IPS-18c (cell line): ENCODE measurements at regions not wholly inside any gene's neighbourhood (a gene's known extent, or its start where the extent isn't known, plus 50 kb on each side); places are given as distances from the start of the nearest gene placed in this dataset.

ENCODE experiments used
- H3K4me3 ChIP-seq: 2 replicates; pipeline ENCODE4 v1.7.0; 2013; ENCODE audit warnings: low read depth, mild to moderate bottlenecking, low read length, moderate library complexity; ENCODE audit not compliant: insufficient read depth
- H3K9me3 ChIP-seq: one replicate; pipeline ENCODE4 v1.6.1; 2013; ENCODE audit warnings: mild to moderate bottlenecking, low read length, moderate library complexity; ENCODE audit not compliant: control insufficient read depth, insufficient read depth

DNA sequence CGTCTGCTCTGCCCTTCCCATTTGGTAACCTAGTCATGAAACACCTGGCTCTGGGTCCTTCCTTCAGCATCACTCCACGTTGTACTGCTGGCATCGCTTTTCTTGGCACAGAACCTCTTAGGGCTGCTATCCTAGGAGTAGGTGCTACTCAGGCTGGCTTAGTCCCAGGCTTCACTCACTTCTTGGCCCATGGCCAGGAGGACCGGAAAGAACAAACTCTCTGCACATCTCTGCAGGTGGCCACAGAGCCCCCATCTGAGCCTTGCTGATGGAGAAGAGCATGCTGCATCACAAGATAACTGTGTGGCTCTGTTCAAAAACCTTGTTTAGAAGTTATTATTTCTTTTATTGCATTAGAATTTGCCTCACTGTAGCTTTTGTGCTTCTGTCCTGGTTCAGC, 447.2 kb upstream of the TNP1 start:
- Histone ChIP-seq H3K4me3 (no peak overlapping the region), H3K9me3 (peaks cover 4% of the 10 kb centered on the region)

GRCh38 chr2:217305882-217306281, 446.0 kb upstream of the TNP1 start:
- Histone ChIP-seq H3K9me3 (peaks cover 4% of the 10 kb centered on the region), H3K4me3 (no peak overlapping the region)

DNA sequence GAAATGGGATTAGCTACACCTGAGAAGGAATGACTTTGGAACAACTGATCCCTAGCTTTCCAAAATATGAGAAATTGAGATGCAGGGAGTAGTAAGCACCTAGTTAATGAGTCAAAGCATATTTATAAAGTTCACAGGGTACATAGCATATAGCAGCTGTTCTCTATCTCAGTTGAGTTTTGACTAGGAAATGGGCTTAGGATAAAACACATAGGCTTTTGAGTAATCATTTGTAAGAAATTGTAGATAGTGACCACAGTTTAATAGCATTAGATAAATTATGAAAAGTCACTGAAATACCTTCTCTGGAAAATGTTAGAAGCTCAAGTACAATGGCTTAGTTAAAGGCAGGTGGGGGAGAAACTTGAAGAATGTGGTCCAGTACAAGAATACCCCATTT, 444.7 kb upstream of the TNP1 start:
- Histone ChIP-seq H3K9me3 (peaks cover 4% of the 10 kb centered on the region), H3K4me3 (no peak overlapping the region)

- H3K9me3 ChIP-seq: no peaks in the 10 kb centered on the region
- H3K4me3 ChIP-seq: no peak overlapping the region
Measured at GRCh38 chr2:217302856-217303255, 443.0 kb upstream of the TNP1 start.

DNA sequence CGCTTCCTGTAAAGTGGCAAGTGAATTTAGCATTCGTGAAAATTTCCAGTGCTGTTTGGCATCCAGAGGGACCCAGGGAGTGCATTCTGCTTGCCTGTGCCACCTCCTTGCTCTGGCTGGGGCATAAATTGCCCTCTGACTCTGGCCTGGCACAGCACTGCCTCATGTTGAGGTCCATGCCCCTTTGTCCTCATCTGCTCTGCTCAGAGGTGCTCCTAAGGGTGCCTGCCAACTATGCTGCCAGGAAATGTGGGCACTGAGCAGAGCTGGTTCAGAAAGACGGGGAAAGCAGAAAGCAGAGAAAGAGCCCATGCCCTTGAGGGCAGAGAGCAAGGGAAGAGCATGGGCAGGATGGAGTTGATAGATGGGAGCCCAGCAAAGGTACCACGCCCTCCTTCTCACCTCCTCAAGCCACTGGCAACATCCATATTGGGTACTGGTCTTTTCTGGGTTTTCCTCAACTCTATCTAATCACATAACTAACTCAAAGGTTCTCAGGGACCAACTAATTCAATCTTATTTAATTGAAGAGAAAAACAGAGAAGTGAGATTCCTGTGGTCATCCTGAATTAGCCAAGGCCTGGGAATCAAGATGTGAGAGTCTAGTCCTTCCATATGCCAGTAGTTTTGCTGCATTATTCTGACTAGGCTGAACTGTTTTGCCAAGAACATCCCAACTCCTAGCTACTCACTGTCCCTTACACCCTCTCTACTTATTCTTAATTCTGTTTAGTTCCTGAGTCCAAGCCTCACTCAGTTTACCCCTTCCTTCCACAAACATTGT, 441.5 kb upstream of the TNP1 start:
- Histone ChIP-seq H3K4me3 (no peak overlapping the region), H3K9me3 (no peaks in the 10 kb centered on the region)

- H3K4me3 ChIP-seq: no peak overlapping the region
- H3K9me3 ChIP-seq: no peaks in the 10 kb centered on the region
Measured at GRCh38 chr2:217299590-217299989, 439.7 kb upstream of the TNP1 start.

- no peak overlapping the region for H3K4me3 ChIP-seq
- no peaks in the 10 kb centered on the region for H3K9me3 ChIP-seq
Measured at GRCh38 chr2:217297096-217297495, 437.2 kb upstream of the TNP1 start.

DNA sequence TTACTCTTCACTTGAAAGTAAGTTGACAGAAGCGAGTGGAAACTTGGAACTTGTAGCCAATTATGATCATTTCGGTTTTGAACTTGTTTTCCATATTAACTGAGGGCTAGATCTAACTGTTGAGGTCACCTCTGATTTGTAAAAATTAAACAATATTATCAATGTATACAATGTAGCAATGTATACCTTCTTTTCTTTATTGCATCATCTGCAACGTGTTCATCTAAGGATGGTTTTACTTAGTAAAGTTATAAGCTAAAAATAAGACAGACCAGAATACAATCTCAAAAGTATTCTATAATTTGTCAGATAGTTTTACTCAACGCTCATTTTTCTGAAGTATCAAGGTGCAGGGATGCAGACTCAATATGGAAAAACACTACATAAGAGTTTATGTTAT, 435.0 kb upstream of the TNP1 start:
- Histone ChIP-seq H3K9me3 (no peaks in the 10 kb centered on the region), H3K4me3 (no peak overlapping the region)

GRCh38 chr2:217294211-217294610, 434.3 kb upstream of the TNP1 start:
- no peaks in the 10 kb centered on the region for H3K9me3 ChIP-seq
- H3K4me3 ChIP-seq: no peak overlapping the region

DNA sequence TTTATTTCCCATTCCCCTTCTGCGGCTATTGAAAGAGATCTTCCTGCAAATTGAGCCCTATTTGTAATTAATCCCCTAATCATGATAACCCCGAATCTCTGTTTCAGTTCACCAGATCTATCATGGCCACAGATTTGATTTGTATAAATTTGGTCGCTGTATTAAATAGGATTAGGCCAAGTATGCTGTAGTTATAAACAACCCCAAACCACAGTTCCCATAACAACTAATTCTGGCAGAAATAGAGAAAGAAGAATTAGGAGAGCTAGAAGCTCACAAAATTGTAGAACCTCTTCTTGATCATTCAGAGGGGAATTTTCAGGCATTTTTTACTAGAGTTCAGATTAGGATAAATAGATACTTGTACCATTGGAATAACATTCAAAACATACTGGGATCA, 433.7 kb upstream of the TNP1 start:
- H3K9me3 ChIP-seq: no peaks in the 10 kb centered on the region
- H3K4me3 ChIP-seq: no peak overlapping the region

- Histone ChIP-seq H3K4me3 (no peak overlapping the region), H3K9me3 (peaks cover under 1% of the 10 kb centered on the region)
Measured at GRCh38 chr2:217293046-217293445, 433.2 kb upstream of the TNP1 start.

DNA sequence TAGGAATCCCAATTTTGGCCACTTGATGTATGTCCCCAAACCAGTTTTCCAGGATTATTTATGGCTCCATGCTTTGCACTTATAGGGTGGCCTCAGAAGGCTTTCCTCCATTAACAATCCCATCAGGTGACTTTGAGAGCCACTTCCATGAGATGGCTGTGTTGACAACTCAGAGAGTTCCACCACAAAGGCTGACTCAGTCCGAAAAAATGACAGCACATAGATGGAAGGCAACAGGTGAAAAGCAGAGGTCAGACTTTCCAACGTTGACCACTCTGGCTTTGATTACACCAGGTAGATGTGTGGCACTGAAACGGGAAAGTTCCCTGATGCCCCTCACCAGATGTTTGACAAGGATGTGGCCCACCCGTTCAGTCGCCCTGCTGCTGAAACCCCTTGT, 431.4 kb upstream of the TNP1 start:
- peaks cover 3% of the 10 kb centered on the region for H3K9me3 ChIP-seq

DNA sequence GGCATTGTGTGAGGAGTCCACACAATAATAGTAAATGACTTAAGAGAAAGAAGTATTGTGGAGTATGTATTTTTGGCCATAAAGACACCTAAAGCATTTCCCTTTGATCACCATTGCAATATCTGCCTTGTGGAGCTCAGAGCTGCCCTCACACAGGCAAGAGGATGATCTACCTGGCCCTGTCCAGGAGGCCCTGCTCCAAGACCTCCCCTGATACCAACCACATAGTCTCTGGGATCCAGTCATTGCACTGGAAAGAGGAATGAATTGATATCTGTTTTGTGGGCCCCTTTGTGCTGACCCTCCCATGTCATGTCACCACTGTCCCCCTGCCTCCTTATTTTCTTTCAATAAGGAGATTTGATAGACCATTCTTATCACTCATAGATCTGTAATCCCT, 430.6 kb upstream of the TNP1 start:
- Histone ChIP-seq H3K9me3 (peaks cover 3% of the 10 kb centered on the region), H3K4me3 (no peak overlapping the region)

More for the DNA sequence above, 431.4 kb upstream of the TNP1 start:
- H3K4me3 ChIP-seq: no peak overlapping the region

GRCh38 chr2:217289907-217290280, 430.0 kb upstream of the TNP1 start:
- Histone ChIP-seq H3K4me3 (no peak overlapping the region), H3K9me3 (peaks cover 3% of the 10 kb centered on the region)

GRCh38 chr2:217289177-217289906, 429.5 kb upstream of the TNP1 start:
- H3K4me3 ChIP-seq: no peak overlapping the region

GRCh38 chr2:217288472-217289063, 428.7 kb upstream of the TNP1 start:
- H3K4me3 ChIP-seq: no peak overlapping the region
- peaks cover 3% of the 10 kb centered on the region for H3K9me3 ChIP-seq

More at GRCh38 chr2:217289177-217289906, 429.5 kb upstream of the TNP1 start:
- peaks cover 3% of the 10 kb centered on the region for H3K9me3 ChIP-seq

DNA sequence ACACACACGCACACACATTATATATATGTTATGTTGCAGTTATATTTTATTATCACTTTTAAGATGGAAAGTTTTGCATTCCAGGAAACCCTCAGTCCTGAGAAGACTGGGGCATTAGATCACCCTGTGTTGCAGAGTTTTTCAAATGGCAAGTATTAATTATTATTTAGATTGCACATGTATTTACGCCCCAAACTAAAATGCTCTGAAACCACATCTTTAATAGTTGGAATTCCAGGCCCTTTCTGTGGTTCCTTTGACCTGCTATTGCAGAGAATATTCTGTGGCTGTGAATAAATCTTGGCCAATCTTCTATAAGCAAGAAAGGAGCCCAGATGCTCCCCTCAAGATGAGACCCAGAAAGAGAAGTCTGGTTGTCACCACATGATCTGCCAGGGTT, 427.0 kb upstream of the TNP1 start:
- Histone ChIP-seq H3K4me3 (no peak overlapping the region), H3K9me3 (peaks cover 3% of the 10 kb centered on the region)

DNA sequence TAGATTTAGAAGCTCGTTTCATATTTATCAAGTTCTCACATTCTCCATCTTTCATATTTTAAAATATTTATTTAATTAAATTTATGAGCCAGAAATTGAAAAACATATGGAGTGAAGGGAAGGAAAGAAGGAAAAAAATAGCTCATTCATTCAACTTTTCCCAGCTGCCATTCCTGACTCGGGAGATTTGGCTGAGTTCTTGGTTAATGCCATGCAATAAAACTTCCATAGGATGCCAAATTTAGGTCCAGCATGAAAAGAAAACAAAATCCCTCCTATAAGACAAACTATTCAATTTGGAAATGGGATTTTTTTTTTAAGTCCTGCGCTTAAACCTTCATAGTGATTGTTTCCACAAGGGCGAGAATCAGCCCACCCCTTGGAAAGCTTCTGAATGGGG, 426.1 kb upstream of the TNP1 start:
- peaks cover 3% of the 10 kb centered on the region for H3K9me3 ChIP-seq
- H3K4me3 ChIP-seq: no peak overlapping the region
